ENCODE measurements at regions not wholly inside any gene's neighbourhood (a gene's known extent, or its start where the extent isn't known, plus 50 kb on each side); places are given as distances from the start of the nearest gene placed in this dataset.
A peak's percentile ranks its signal among the peaks of the same experiment; 100 is the strongest.

DNA sequence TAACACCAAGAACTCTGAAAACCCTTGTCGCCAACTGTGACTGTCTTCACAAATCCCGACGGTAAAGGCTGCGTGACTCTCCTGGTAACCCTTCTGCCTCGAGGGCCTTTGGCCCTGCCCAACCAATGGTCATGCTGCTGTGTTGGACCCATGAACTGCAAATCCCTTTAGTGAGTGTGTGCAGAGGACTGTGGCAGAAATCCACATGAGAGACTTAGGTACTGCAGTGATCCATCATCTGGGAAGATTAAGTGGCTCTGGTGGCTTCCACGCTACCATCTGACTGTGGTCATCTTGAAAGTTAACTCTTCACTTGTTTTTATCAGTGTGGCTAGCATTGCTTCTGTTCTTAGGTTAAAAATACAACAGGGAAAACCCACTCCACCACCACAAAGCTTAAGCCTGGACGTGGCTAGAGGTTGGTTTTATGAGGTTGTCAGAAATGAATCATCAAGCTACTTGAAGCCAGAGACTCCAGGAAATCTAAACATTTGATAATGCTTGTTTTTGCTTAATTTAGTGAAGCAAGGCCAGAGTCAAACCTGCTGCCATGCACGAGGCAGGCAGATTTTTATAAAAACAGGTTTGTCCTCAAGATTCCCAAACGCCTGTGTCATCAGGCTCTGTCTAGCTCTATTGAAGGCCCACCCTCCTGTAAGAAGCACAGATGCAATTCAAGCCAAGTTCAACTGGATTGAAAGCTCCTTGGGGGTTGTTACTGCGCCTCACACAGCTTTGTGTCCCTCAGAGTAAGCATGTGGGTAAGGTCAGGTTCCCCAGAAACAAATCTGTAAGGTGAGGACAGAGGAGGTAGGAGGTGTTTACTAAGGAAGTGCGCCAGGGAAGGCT, 52.7 kb upstream of the ERCC6L2 start:
- DNase-seq = no peak

DNA sequence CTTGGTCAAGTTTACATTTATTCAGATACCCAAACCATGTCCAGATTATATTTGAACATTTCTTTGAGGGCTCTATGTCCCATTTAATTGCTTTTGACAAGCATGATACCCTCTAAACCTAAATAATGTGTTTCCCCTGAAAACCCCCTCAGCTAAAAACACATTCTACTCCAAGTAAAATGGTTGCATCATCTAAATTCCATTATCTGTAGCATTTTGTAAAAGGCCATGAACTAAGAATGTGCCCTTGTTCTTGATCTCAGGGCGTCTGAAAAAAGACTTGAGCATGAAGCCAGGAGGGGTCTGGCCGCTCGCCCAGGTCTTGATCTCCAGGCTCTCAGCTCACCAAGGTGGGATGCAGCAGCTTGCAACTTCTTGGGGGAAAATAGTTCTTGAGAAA, 53.5 kb upstream of the ERCC6L2 start:
- no peak for DNase-seq

DNA sequence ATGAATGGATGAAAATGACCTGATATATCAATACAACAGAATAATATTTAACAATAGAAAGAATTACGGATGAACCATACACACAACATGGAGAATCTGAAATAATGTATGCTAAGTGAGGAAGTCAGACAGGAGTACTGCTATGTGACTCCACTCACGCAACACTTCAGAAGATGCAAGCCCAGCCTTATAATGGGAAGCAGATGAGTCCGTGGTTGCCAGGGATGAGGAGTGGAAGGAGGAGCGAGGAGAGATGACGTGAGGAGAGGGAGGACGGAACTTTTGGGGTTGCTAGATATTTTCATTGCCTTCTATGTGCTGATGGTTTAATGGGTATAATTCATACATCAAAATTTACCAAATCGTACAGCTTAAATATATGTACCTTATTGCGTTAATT, 55.4 kb upstream of the ERCC6L2 start:
- no peak for DNase-seq

DNA sequence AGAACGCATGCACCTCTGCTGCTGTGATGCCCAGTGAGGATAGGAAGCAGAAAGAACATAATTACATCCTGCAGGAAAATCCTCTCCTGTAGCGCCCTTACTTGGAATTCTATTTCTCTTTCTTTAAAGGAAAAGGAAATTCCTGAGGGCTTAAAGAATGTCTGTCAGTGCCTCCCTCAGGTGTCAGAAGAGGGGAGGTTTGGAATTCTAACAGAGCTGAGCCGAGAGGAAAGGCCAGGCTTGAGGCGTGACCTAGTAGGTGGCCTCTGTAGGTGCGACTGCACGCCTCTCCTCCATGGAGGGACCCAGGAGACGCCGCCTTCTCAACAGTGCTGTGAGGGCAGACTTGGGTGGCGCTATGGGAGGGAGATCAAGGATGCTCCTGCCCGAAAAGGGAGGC, 55.9 kb upstream of the ERCC6L2 start:
- no peak for DNase-seq

DNA sequence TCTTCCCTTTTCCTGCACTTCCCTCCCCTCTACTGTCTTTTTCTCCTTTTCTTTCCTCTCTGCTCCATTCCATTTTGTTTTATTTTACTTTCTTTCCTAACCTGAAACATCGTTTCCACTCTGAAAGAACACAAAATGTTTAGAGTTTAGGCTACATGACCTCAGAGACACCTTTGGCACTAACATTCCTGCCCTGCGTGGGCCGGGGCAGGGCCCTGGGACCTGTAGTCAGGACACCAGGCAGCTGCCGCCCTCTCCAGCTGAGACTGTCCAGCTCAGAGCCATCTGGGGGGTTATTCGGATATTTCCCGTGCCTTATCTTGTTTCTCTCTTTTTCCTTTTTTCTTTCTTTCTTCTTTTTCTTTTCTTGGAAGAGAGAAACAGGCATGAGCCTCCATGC, 58.3 kb upstream of the ERCC6L2 start:
- no peak for DNase-seq

DNA sequence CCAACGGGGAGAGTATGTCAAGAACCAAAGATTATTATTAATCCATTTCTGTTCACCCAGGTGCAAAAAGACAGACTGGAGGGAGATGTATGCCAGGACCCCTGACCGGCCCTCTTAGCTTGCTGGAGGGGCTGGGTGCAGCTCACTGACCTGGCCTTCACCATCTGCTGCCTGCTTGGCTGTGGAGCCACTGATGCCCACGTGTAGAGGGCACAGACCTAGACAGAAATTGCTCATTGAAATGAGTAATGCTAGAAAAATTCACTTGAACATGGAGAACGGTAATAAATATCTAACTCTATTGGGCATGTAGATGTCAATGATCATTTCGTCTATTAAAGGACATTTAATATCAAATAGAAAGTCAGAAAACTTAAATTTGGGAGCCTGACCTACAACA, 58.8 kb upstream of the ERCC6L2 start:
- no peak for DNase-seq

DNA sequence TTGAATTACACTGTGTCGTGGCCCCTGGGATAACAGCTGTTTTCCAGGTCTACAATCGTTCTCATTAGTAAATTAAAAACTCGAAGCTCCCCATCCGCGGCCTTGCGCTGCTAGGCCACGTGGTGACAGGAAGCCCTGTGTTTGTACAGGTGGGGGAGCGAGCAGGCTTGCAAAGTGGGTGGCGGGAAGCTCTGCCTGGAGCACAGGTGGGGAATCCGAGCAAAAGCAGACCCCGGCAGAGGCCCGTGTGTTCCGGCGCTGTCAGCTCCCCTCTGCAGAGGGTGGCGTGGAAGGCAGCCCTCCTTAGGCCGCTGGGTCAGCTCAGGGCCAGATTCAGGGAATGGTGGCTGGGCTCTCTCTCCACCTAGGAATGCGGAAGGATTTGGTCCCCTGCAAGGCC, 59.5 kb upstream of the ERCC6L2 start:
- no peak for DNase-seq

DNA sequence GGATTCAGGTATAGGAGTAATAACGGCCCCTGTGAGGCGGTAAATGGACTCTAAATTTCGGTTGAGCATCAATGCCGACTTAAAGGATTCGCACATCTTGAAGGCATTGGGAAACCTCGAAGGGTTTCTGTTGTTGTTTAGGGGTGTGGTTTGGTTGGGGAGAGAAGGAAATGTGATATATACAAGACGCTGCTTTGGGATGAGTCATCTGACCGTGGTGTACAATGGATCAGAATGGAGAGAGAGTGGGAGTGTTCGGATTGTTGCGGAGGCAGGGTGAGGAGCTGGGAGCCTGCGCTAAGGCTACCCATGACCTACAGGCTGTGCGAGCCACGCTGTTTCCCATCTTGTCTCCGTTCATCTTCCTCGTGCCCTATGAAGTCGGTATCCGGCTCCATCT, 60.4 kb upstream of the ERCC6L2 start:
- no peak for DNase-seq

DNA sequence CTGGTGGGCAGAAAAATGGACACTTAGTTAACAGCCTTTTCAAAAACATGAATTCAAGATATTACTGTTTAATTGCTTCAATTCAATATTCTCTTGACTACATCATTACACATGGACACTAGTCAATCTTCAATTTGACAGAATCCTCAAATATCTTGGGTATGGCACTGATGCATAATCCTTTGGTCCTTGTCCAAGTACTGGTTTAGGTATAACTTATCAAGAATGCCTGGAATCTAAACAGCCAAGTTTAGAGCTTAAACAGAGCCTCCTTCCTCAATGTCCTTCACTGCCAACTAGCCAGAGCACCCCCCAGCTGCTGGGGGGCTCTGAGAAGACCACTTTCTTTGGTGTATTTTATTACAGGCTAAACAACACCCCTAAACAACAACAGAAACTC, 61.6 kb upstream of the ERCC6L2 start:
- DNase-seq = no peak

DNA sequence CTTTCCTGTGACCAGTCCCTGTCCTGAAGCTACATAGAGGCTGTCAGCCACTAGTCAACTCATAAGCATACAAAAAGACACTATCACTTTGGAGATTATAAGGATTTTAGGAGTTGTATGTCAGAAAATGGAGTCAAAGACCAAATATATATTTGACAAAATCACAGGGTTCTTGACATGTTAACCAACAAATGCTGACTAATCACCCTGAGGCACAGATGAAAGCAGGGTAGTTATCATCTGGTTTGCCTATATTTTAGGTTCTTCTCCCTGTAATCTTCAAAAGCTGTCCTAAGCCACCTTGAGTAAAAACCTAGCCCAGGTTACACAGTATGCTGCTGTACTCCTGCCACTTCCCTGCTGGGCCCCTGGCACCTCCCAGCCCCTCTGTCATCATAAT, 64.7 kb upstream of the ERCC6L2 start:
- DNase-seq = no peak

DNA sequence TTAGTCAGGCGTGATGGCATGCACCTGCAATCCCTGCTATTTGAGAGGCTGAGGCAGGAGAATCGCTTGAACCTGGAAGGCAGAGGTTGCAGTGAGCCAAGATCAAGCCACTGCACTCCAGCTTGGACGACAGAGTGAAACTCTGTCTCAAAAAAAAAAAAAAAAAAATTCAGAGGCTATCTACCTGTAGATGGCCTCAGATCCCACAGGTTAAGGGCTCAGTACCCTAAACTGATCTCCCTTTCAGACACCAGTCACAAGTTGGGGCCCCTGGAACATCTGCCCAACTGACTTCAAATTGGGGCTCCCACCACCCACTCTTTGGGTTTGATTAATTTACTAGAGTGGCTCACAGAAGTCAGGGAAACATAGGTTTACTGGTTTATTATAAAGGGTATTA, 65.4 kb upstream of the ERCC6L2 start:
- DNase-seq = no peak

DNA sequence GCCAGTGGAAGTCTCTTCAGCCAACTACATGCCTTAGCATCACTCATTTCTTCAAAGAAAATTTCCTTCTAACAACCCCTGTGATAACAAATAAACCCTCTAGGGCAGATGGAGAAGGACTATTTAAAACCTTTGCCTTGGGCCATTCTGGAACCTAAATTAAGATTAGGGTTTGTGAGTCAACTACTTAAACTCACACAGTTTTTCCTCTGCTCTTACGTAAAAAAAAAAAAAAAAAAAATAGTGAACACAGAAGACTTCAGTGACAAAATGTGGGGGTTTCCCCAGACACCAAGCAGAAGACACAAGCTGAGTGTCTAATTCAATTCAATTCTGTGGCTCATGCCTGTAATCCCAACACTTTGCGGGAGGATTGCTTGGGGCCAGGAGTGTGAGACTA, 65.8 kb upstream of the ERCC6L2 start:
- DNase-seq = no peak

DNA sequence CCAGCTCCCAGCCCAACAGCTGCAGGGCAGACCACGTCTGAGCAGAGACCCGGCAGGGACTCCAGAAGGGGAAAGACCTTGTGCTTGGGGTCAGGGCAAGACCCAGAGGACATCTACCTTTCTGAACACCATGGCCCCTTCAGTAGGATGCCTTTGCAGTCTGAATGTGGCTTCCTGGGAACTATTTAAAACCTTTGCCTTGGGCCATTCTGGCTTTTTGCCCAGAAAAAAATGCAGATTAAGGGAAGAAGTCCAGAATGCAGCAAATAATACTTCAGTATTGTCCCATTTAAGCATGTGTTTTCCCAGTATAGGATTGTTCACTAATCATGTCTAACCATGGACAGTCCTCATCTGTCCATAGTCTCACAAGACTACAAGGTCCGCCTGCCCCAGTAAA, 67.5 kb upstream of the ERCC6L2 start:
- no peak for DNase-seq

DNA sequence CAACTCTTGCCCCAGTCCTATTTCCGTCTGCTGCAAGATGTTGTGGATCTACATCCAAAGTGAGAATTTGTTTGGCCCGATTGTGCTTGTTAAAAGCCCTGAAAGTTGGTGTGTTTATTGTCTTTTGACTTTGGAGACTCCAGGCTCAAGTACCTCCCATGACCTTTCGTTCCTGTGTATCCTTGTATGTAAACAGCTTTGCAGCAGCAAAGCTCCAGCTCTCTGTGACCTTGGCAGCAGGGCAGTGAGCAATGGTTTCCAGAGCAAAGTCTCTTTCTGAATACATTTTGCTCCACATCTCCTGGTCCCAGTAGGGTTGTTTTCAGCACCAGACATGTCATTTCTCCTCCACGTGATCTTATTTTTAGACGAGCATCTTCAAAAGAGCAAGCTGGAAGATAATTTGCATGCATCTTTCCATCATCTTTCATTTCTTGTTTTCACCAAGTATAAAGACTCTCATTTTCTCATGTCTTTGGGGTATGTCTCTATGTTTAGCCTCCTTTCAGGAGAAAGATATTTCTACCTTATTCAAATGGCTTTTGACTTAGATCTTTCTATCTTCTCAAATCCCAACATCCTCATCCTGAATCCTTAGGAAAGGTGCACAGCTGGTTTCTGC, 68.1 kb upstream of the ERCC6L2 start:
- no peak for DNase-seq

DNA sequence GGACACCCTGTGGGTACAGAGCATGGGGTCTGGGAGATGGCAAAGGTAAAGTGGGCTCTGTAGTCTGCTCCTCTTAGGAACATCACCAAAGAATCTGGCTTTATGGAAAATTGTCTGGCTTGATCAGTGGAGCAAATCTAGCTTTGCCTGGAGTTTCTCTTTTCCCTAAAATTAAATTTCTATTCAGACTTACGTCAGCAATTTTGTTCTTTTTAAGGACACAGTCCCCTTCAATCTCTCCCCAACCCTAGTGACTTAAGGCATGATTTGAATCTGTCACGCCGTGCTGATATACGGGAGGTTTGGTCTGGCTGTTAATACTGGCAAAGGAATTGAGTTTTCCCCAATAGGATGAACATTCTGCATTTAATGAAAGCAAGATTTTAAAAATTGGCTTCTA, 72.3 kb upstream of the ERCC6L2 start:
- no peak for DNase-seq

DNA sequence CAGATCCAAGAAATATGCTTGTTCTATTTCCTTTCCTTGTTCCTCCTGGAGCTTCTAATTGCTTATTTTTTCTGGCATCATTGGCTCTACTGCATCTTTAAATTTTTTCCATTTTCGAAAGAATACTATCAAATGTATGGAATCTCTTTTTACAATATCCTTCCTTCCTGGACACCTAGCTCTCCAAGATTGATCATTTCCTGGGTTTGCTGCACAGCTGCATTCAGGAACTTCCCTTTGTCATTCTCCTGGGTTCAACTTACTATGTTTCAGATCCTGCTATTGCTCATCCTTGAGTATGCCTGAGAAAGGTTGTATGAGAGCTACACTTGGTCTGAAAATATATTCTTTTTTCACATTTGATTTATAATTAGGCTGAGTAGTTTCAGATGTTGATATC, 73.7 kb upstream of the ERCC6L2 start:
- no peak for DNase-seq

DNA sequence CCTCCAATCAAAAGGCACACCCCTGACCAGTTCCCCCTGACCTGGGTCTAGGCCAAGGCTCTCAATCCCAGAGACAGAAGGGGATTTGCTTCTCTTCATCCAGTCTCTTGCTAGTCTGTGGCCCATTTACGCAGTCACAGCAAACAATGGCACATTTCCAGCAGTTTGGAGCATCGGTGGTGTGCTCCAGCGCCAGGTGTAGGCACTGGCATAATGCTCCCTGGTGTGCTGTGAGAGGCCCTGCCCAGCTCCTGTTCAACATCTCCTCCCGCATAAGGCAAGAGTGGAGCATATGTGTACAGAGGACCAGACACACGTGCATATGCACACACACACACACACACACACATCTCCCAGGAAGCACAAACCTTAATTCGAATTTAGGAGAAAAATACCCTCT, 79.5 kb upstream of the ERCC6L2 start:
- no peak for DNase-seq

DNA sequence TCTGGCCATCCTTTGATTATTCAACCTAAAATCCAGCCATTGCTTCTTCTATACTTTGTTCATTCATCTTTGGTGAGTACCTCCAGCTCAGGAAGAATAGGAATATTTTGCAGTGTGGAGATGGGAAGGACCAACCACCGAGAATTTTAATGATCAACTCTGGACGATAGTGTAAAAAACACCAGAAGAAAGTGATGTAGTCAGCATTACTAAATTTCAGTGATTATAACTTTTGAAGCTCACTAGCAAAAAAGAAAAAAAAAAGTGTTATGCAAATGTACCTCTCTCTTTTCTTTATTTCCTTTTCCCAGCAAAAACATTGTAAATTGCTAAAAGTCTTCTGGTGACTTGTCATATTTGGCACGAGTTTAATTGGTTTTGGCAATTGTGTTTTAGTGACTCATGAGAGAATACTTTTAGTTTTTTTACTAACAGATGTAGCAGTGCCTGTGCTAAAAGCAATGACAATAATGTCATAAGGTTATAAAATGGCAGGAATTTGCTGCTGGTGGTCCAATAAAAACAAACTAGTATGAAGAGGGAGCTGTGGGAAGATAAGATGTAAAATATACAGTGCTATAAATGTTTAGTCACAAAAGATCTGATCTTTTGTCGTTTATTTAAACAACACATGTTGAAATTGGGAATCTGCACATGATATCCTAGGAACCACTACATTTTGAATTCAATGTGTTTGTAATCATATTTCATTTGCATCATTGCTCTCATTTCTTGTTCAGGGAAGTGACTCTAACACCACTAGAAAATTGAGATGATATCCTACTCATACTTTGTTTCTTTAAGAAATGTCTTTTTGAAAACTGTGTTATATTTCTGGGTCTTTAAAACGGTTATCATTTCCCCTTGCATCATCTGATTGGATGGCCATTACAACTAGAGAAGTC, 81.3 kb upstream of the ERCC6L2 start:
- no peak for DNase-seq

DNA sequence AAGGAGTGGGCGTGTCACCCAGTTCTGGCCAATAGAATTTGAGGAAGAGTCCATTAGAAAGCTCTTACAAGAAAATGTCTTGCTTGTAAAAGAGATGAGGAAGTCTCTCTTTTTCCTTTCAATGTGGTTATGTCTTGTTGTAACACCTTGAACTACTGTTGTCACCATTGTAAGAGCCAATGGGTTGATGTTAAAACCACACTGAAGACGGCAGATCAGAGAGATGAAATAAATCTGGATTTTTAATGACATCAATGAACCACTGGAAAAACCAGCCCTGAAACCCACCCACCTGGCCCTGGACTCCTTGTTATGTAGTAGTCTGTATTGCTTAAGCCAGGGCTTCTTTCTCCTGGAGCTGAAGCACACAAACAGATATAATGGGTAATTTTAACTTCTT, 83.8 kb upstream of the ERCC6L2 start:
- no peak for DNase-seq

DNA sequence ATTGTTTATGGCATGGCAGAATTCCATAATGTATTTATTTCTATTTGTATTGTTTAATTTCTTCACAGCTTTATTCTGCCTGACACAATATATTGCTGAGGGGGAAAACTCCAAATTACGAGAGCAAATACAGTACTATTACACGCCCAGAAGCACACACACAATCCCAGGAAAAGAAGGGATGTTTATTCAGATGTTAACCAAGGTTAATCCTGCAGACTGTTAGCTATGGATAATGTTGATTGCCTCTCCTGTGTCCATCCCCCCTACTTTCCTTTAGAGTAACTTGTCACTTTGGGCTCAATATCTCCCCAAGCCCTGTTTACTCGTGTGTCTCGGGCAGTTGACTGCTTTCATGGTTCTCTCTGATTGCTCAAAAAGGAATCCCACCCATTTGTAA, 84.2 kb upstream of the ERCC6L2 start:
- no peak for DNase-seq

DNA sequence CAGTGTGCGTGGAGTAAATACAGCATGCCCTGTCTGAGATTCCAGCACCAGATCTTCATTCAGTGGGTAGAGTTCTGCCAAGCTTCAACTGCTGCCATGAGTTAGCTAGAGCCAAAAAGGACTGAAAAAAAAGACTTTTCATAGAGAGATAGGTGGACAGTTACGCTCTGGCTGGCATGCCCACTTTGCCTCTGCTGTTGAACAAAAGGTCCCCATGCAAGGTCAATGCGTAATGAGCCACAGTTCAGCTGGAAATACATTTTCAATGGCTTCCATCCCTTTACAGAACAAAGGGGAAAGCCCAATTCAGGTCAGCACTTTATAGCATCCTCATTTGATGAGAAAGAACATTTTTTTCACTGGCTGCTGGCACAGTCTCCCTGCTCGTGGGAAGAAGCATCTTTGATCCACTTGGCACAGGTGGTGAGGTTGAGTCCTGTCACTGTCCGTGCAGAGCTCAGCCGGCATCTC, 86.9 kb upstream of the ERCC6L2 start:
- DNase-seq = peak in 3 of 58 donors; percentile 8 to 47 (median 17)

DNA sequence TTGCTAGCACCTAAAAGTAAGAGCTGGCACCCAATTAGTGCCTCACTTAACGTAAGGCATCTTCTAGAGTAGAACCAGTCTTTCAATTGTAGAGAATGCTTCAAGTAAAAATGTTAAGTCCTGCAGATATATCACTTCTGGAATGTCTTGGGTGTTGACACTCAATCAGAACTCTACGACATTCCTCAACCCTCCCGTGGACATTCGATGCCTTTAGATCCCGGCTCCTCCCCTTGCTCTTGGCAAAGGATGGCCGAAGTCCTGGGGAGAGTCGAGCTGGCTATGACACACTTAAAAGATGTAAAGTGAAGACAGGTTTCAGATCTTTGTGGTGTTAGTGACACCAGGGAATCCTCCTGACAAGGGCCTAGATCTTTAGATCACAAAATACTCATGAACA, 87.5 kb upstream of the ERCC6L2 start:
- DNase-seq = no peak
